Right lung (tissue), 2 donors: ENCODE measurements at regions not wholly inside any gene's neighbourhood (a gene's known extent, or its start where the extent isn't known, plus 50 kb on each side); places are given as distances from the start of the nearest gene placed in this dataset.
A peak's percentile ranks its signal among the peaks of the same experiment; 100 is the strongest.

Source experiments
- DNase-seq, 2 donors: peaks; one replicate each; pipeline ENCODE4 v3.0.0-alpha.2; 2013

DNA sequence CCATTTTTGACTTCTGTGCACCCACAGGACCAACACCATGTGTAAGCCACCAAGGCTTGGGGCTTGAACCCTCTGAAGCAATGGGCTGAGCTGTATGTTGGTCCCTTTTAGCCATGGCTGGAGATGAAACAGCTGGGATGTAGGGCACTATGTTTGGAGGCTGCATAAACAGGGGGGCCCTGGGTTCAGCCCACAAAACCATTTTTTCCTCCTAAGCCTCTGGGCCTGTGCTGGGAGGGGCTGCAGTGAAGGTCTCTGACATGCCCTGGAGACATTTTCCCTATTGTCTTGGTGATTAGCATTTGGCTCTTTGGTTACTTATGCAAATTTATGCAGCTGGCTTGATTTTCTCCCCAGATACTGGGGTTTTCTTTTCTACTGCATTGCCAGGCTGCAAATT is 144.9 kb downstream of the ZNF326 start:
- no peak for DNase-seq

- DNase-seq = no peak
Observed at GRCh38 chr1:90135286-90135685, 140.4 kb downstream of the ZNF326 start.

- no peak for DNase-seq
Observed at GRCh38 chr1:90134175-90134955, 139.5 kb downstream of the ZNF326 start.

GRCh38 chr1:90133133-90133532 is 138.2 kb downstream of the ZNF326 start:
- DNase-seq = peak; percentile 20 to 32

GRCh38 chr1:90132306-90132705 is 137.4 kb downstream of the ZNF326 start:
- DNase-seq = no peak

- no peak for DNase-seq
Observed at GRCh38 chr1:90127288-90127953, 132.5 kb downstream of the ZNF326 start.

- no peak for DNase-seq
Observed at GRCh38 chr1:90126834-90127233, 131.9 kb downstream of the ZNF326 start.

DNA sequence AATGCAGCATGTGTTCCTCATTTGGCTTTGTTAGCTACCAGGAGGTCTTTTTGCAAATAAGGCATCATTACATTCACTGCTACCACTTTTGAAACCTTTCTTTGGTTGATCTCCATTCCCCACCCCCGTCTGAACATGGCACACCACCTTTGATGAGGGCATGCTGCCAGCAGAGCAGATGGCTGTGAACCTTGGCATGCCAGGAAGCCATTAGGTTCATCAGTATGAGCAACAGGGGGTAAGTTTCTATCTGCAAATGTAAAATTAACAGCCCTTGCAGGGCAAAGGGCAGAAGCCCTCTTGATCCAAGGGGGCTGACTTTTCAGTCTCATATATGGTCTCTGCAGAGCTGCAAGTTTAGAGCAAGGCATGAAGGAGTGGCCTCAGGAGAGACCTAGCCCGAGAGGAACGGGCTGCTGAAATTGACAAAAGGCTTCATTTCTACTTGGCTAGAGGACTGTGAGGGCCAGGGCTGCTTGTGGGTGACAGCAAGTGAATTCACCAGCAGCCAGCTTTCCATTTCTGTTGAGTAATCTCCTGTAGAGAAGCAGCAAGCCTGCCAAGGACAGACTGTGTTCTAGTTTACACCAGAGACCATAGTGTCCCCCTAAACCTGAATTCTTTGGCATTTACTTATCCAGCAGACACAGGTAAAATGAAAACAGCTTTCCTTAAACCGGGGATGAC is 127.9 kb downstream of the ZNF326 start:
- no peak for DNase-seq

- DNase-seq = peak; percentile 17 to 26
Observed at GRCh38 chr1:90114521-90115141, 119.7 kb downstream of the ZNF326 start.

GRCh38 chr1:90107990-90108389 is 113.1 kb downstream of the ZNF326 start:
- DNase-seq = no peak

GRCh38 chr1:90106311-90106710 is 111.4 kb downstream of the ZNF326 start:
- DNase-seq = no peak

DNA sequence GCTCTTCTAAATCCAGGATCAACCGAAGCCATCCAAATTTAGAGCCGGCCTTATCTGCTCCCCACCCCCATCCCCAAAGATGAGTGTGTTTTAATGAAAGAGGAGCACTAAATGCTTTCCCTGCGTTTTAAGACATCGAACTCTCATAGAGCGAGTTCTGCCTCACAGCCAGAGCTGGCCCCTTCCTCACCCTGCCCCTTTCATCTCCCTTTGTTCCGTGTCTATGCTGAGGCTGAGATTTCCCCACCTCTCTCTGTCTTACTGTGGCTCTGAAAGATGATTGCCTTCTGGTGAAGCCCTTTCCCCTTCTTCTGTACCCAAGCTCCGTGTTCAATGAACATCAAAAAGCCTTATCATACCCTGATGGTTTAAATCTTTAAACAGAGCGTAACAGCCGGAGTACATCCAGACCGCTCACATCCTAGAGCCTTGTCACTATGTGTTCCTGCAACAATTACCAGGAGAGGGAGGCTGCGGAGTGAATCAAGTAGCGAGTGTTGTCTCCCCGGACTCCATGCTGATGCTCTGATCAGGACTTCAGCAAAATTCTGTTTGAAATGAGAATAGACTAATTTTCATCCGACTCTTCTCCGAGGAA is 110.1 kb downstream of the ZNF326 start:
- peak in 1 of 2 donors; percentile 9 for DNase-seq

GRCh38 chr1:90100566-90100965 is 105.7 kb downstream of the ZNF326 start:
- no peak for DNase-seq

DNA sequence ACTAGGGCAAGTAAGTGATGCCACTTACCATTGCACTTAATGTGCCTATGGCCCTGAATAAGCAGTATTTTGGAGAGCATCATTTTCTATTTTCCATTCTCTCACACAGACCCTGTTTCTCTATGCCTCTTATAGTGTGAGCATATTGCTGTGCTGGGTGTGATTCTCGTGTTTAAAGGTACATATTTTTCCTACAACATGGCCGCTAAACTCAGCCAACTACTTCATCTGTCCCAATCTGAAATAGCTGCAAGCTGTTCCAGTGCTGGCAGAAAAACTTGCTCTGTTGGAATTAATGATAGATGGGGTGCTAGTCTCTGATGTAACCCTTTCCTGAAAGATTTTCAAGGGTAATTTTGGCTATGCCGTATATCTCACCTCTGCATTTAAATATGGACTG is 97.5 kb downstream of the ZNF326 start:
- no peak for DNase-seq
